Right hindlimb (tissue), 1 donor: ENCODE measurements at regions not wholly inside any gene's neighbourhood (a gene's known extent, or its start where the extent isn't known, plus 50 kb on each side); places are given as distances from the start of the nearest gene placed in this dataset.

ENCODE experiments used
- DNase-seq: peaks from one replicate; pipeline ENCODE4 v3.0.0-alpha.2; 2018

DNA sequence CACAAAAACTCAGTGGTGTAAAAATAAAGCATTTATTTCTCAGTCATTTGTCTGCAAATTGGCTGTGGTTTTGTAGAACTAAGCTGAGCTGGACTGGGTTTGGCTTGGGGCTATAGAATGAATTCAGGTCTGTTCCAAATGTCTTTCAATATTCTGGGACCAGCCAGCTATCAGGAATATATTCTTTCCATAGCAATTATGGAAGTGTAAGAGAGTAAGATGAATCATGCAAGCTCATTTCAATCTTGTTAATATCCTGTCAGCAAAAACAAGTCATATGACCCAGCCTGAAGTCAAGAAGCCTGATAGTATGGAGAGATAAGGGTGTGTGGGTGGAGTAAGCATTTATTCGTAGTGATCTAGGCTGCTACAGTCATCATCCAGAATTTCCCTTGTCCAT lies 481.0 kb upstream of the CDH2 start:
- no peak for DNase-seq

DNA sequence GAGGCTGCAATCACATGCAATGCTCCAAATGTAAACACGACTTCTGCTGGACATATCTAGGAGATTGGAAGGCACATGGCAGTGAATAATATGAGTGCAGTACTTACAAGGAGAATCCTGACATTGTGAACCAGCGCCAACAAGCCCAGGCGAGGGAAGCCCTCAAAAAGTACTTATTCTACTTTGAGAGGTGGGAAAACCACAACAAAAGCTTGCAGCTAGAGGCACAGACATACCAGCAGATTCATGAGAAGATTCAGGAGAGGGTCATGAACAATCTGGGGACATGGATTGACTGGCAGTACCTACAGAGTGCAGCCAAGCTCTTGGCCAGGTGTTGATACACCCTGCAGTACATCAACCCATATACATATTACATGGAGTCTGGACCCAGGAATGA lies 475.7 kb upstream of the CDH2 start:
- no peak for DNase-seq

GRCh38 chr18:28651298-28651697 lies 474.4 kb upstream of the CDH2 start:
- no peak for DNase-seq

GRCh38 chr18:28650860-28651259 lies 473.9 kb upstream of the CDH2 start:
- DNase-seq, result no peak

- DNase-seq, result no peak
These were observed 471.0 kb upstream of the CDH2 start for GRCh38 chr18:28647961-28648360.

DNA sequence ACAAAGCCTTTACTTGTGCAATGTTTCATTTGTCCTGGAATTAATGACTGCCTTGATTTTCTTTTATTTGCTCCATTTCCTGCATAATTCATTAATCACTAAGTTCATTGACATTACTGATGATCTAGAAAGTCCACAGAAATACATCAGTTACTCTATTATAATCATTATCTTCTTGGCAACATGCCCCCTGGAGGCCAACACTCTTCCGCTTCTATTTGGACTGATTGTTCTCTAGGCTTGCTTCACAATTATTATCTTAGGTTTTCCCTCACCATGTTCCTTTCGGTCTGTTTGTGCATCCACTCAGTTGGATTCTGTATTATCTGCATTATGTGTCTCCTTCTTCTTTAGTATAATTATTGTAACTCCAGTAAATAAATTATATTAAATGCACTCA lies 461.0 kb upstream of the CDH2 start:
- DNase-seq, result no peak

- DNase-seq, result no peak
These were observed 458.6 kb upstream of the CDH2 start for GRCh38 chr18:28635530-28635929.

GRCh38 chr18:28626756-28627155 lies 449.8 kb upstream of the CDH2 start:
- no peak for DNase-seq

DNA sequence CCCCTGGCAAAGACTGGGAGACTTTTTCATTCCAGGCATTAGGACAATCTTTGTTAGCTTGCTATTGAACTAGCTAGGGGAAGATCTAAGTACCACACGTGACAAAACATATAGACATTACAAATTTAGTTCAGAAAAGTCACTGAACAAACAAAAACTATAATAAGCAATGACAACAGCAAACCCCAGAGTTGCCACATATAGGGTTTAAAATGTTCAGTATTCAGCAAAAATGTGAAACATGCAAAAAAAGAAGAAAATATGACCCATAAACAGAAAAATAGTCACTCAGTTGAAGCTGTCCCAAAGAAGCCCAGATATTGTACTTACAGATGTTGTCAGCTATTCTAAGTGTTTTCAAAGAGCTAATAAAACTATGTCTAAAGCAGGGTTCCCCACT lies 431.1 kb upstream of the CDH2 start:
- no peak for DNase-seq

GRCh38 chr18:28606686-28607085 lies 429.8 kb upstream of the CDH2 start:
- DNase-seq, result no peak

DNA sequence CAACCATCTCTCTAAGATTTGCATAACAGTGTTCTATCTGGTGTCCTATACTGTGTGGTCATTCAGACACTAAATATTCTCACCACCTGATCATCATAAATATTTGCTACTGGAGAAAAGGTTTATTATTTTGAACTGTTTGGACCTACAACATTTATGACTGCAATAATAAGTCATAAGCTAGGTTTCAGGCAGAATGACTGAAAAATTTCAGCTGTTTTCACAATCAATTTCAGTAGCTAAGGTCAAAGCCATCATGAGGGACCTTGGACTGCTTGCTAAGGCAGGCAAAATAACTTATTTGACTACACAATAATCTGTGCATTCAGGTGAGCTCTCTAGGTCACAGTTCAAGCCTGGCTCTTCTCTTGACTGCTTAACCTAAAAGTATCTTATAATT lies 425.5 kb upstream of the CDH2 start:
- no peak for DNase-seq

GRCh38 chr18:28594034-28594433 lies 417.1 kb upstream of the CDH2 start:
- no peak for DNase-seq

DNA sequence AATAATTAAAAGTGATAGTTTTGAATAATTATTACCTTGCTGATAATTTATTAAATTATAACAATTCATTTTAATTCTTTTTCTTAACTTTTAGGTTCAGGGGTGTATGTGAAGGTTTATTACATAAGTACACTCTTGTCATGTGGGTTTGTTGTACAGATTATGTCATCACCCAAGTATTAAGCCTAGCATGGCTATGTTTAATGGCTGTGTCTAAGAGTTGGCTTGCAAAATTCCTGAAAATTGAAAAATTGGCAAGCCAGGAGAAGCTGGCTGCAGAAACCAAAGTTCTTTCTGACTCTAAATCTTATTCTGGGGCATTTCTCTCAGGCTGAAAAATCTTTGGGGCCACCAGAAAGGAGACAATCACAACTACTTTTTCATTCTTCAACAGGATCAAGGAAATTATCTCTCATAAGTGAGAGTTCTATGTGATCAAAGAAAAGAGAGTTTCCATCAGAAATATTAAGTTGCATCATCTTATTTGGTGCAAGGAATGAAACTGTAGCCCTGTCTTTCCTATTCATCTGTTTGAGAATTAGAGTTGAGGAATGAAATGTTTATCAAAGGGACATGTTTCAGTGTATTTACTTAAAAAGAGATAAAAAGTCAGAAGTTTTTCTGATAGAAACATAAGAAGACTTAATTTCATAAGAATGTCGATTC lies 412.1 kb upstream of the CDH2 start:
- no peak for DNase-seq

GRCh38 chr18:28584731-28585130 lies 407.8 kb upstream of the CDH2 start:
- DNase-seq, result peak; percentile 34

DNA sequence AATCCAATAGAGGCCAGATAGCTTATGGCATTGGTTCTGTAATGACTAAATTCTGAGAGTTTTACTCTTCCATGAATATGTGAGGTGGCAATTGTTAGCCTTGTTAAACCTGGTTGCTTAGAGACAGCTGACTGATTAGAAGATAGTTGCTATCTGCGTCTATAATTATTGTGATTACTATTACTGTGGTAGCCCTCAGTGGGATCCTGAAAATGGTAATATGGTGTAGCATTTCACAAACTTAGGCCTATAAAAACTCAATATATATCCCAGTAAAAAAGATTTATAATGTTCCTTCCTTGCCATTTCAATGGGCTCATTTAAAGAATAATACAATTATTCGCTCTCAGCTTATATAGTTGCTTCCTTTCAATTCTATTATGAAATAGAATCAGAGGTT lies 405.8 kb upstream of the CDH2 start:
- DNase-seq, result no peak

DNA sequence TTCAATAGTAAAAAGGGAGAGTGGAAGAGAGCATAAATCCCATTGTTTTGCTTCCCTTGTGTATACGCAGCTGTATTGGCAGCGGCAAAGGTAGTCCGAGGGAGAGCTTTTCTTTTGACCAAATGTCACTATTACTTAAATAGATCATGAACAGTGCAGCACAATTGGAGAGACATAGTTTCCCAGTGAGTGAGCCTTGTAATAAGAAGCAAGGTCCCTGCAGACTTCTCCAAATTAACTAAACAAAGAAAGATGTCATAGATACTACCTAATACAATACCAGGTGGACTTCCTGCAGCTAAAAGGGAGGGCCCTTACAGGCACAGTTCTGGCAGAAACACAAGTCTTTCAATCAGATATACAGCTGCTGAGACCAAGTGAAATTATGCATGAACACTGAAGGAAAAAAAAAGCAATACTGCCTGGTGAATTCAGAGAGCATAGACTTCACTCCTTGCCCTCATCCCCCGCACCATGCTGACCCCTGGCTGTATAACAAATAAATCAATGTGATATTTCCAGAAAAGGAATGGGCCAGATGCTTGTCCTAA lies 404.7 kb upstream of the CDH2 start:
- DNase-seq, result peak; percentile 41

- no peak for DNase-seq
These were observed 400.0 kb upstream of the CDH2 start for GRCh38 chr18:28576941-28577340.

- no peak for DNase-seq
These were observed 398.2 kb upstream of the CDH2 start for GRCh38 chr18:28575123-28575522.

DNA sequence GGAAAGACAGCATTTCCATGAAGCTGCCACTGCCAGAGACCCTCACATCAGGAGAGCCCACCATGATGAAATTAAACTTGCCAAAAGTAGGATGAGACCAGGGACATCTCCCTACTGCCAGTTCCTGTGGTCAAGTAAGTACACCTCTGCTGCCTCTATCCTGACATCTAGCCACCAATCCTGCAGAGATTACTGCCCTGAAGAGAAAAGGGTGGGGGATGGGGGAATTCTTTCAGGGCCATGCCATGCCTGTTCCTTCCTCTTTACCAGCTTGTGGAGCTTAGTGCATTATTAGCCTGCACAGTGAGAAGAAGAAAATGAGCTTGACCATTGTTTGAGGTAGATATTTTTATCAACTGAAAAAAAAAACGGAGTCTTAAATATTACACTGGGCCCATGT lies 397.2 kb upstream of the CDH2 start:
- no peak for DNase-seq

GRCh38 chr18:28571929-28572328 lies 395.0 kb upstream of the CDH2 start:
- DNase-seq, result no peak

GRCh38 chr18:28560331-28560730 lies 383.4 kb upstream of the CDH2 start:
- no peak for DNase-seq

GRCh38 chr18:28559511-28559910 lies 382.6 kb upstream of the CDH2 start:
- no peak for DNase-seq

- no peak for DNase-seq
These were observed 365.0 kb upstream of the CDH2 start for GRCh38 chr18:28541934-28542333.

DNA sequence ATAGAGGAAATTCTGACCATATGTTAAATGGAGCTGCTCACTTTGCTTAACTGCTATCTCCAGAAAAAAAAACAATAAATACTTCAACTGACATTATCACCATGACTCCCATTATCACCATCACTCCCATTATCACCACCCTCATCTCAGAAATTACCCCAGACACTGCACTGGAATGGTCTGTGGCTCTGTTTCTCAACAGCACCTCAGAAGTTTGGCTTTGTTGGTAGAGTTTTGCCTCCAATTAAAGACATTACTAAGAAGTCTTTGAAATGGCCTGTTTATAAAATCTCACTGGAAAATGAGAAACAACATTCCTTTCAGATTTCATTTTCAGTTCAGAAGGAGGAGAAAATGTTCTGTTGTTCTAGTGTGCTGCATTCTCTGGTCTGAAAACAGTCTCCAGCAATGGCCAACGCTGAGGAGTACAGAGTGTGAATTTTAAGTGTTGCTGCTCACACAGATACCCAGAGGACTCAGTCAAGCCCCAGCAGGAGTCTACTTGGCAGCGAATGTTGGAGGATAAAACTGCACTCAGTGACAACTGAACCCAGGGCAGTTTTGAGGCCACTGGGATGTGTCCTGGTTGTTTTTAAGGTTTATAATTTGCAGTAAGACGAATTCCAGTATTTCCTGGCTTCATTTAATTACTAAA lies 364.5 kb upstream of the CDH2 start:
- peak; percentile 21 for DNase-seq

- no peak for DNase-seq
These were observed 352.7 kb upstream of the CDH2 start for GRCh38 chr18:28529644-28530043.
